Omental fat pad (tissue), 3 donors: ENCODE measurements at regions not wholly inside any gene's neighbourhood (a gene's known extent, or its start where the extent isn't known, plus 50 kb on each side); places are given as distances from the start of the nearest gene placed in this dataset.

Source experiments
- ATAC-seq: fragments of 150-250 bp; one replicate; pipeline ENCODE4 v1.9.1; 2016; ENCODE audit warnings: mild to moderate bottlenecking, moderate library complexity; ENCODE audit not compliant: low FRiP score
- DNase-seq: peaks from one replicate; pipeline ENCODE4 v3.0.0-alpha.2; 2019; ENCODE audit warnings: low spot score
- TF ChIP-seq, protein P1 (sequence below), 3 donors: fragments of 450-650 bp; IDR thresholded peaks; one replicate each; pipeline ENCODE4 v1.5.1; 2016 to 2017; ENCODE audit warnings: antibody characterized with exemption in 3 of 3, mild to moderate bottlenecking in 3 of 3, moderate library complexity in 2 of 3

- ATAC-seq: no peak
- TF ChIP-seq, protein P1, sequence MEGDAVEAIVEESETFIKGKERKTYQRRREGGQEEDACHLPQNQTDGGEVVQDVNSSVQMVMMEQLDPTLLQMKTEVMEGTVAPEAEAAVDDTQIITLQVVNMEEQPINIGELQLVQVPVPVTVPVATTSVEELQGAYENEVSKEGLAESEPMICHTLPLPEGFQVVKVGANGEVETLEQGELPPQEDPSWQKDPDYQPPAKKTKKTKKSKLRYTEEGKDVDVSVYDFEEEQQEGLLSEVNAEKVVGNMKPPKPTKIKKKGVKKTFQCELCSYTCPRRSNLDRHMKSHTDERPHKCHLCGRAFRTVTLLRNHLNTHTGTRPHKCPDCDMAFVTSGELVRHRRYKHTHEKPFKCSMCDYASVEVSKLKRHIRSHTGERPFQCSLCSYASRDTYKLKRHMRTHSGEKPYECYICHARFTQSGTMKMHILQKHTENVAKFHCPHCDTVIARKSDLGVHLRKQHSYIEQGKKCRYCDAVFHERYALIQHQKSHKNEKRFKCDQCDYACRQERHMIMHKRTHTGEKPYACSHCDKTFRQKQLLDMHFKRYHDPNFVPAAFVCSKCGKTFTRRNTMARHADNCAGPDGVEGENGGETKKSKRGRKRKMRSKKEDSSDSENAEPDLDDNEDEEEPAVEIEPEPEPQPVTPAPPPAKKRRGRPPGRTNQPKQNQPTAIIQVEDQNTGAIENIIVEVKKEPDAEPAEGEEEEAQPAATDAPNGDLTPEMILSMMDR (IDR thresholded peaks at IDR 0.05): no peak
- no peak for DNase-seq
Measured at GRCh38 chr3:187913617-187914033, 168.4 kb upstream of the BCL6 start.

DNA sequence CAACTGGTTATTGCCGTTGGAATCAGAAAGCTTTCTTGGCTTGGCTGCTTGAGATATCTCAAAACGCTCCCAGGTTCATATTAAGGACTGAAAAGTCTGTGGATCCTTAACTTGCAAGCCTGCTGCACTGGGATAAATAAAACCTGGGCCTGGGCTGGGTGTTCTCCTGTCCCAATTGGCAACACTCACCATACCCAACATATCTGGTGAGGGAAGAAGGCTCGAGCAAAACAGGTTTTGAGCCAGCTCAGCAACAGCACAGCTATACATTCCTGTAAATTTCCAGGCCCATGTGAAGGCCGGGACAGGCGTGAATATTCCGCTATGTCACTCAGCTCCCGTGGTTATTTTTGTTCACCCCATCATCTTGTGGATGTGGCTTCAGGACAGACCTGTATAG, 169.0 kb upstream of the BCL6 start:
- TF ChIP-seq, protein P1 (IDR thresholded peaks at IDR 0.05): no peak
- no peak for ATAC-seq
- DNase-seq: no peak

GRCh38 chr3:187916072-187916471, 170.8 kb upstream of the BCL6 start:
- TF ChIP-seq, protein P1 (IDR thresholded peaks at IDR 0.05): no peak
- ATAC-seq (no peak), DNase-seq (no peak)

DNA sequence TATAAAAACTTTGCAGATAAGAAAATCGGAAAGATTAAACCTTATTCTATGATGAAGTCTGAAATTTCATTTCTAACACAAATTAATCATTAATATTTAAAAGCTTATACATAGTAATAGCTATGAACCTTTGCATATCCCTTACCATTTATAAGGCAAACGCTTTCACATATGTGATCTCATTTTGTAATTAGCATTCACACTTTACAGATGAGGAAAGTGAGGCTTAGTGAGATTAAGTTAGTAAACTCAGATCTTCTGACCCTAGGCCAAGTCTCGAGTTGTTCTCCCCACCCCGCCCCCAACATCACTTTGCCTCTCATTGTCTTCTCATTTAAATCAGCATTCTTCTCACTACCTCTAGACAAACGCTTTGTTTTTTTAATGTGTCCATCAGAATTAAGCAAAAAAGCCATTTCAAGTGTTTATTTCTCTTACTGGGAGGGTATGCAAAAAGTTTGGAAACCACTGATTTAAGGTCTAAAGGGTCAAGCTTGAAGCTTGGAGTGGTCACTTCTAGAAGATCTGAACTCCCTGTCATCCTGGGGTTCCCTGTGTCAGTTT, 172.9 kb upstream of the BCL6 start:
- no peak for DNase-seq
- TF ChIP-seq, protein P1 (IDR thresholded peaks at IDR 0.05): no peak
- no peak for ATAC-seq

DNA sequence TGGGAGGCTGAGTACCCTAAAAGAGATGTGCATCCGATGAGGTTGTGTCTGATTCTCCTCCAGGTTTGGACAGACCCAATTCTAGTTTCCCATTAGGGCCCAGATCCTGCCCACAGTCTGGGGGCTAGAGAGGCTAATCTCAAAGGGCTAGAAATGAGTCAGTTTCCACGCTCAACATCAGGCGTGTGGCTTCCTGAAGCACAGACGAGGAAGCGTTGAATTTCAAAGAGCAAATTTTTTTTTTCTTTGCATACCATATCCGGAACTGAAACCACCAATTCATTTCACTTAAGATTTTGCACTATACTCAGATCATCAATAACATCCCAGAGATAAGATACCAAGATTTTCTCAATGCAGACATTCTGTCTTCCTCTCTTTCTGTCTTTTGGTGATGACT, 173.8 kb upstream of the BCL6 start:
- TF ChIP-seq, protein P1 (IDR thresholded peaks at IDR 0.05): no peak
- DNase-seq (no peak), ATAC-seq (no peak)

GRCh38 chr3:187919544-187919943, 174.3 kb upstream of the BCL6 start:
- DNase-seq (no peak), ATAC-seq (no peak)
- TF ChIP-seq, protein P1 (IDR thresholded peaks at IDR 0.05): no peak

DNA sequence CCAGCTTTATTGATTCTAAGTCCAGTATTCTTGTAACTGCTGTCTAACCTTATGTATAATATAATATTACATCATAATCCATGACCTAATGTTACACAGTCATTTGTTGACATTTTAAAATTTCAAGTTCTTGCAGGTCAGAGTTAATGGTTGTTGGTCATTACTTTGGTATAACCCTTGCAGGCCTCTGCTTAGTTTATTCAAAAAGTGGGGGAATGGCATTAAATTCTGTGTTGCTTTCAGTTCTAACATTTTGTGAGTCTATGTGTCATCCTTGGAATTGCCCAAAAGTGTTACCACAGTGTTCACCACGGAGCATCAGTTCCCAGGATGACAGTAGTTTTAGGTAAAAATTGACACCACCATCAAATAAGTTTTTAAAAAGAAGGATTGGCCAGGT, 174.8 kb upstream of the BCL6 start:
- DNase-seq (no peak), ATAC-seq (no peak)
- TF ChIP-seq, protein P1 (IDR thresholded peaks at IDR 0.05): no peak
